Stimulated activated CD8-positive, alpha-beta memory T cell treated with anti-CD3 and anti-CD28 coated beads, Interleukin-4, amount 100 ng/mL, for 4 hours (primary cell): ENCODE measurements at regions not wholly inside any gene's neighbourhood (a gene's known extent, or its start where the extent isn't known, plus 50 kb on each side); places are given as distances from the start of the nearest gene placed in this dataset.

ENCODE experiments used
- DNase-seq, 2 donors: peaks; one replicate each; pipeline ENCODE4 v3.0.0-alpha.2; 2020; ENCODE audit warnings: low read depth in 2 of 2, low spot score in 1 of 2

DNA sequence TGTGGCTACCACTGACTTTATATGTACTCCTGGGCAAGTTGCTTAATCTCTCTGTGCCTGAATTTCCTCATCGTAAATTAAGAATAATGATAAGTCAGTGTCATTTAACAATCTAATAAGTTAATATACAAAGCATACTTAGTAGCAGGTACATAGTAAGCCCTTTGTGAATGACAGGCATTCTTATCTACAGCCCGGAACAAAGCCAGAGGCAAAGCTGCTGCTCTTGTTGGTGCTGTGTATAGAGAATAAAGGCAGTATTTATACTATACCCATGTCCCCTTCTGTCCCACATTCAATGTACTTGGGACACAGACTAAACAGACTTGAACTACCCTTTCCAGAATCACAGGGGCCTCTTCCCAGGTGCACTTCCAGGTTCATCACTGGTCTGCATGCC lies 229.7 kb upstream of the NCAM1 start:
- DNase-seq = no peak

DNA sequence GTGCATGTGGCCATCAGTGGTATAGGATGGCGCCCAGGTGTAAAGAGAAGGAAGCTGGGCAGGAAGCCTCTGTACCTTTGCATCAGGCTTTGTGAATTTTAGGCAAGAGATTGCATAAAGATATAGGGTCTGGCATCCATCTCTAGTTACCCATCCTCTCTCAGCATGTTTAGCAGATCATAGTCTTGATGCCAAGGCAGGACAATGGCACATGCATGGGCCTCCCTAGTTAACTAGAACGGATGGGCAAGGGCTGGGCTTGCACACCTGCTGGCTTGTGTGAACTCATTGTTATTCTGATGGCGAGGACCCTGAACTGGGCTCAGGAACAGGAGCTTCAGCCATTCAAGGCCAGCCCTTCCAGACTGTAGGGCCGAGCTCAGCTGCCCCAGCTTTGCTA lies 229.2 kb upstream of the NCAM1 start:
- DNase-seq = no peak

DNA sequence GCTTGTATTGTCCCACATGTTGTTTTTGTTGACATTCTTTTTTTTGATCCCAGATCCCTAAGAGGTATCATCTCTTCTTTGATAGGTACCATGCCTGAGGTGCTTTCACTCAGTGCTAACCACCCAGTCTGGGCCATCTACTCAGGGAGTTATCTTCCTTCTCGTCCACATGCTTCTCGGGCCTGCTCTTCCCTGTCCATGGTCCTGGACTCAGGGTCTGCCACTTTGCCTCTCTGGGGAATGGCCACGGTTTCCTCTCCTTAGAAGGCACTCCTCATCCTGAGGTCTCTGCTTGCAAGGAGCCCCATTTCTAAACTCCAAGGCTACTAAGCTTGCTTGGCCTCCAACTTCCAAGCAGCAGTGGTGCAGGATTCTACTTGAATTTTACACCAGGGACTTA lies 227.0 kb upstream of the NCAM1 start:
- no peak for DNase-seq

DNA sequence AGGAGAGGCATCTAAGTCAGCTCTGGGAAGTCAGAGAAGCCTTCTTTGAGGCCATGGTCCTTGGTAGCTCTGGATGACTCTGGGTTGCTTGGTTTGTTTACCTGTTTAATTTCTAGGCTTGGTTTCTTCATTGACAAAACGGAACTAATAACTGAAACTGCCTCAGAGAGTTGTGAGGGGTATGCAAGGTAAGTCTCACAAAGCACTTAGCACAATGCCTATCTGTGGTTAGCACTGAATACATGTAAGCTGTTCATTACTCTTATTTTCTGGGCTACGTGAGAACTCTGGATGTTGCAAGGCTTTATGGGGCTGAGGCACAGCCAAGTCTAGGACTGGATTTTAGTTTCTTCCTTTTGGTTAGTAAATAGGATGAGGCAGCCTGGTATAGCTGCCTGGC lies 225.8 kb upstream of the NCAM1 start:
- no peak for DNase-seq

DNA sequence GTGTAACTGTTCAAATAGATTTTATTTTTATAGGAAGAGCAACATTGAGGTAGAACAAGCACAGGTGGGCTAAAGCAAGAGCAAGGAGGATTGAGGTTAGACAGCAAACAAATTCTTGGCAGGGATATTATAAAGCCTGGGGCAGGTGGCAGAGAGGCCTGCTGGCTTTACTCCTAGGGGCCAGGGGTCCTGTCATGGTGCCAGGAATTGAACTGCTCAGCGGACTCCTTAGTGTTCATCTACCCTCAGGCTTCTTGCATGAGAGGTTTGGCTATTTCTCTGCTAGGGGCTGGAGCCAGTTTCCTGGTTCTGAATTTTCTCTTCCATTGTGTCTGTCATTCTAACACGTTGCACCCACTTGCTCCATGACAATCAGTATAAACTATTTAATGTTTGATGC lies 217.2 kb upstream of the NCAM1 start:
- DNase-seq = no peak

DNA sequence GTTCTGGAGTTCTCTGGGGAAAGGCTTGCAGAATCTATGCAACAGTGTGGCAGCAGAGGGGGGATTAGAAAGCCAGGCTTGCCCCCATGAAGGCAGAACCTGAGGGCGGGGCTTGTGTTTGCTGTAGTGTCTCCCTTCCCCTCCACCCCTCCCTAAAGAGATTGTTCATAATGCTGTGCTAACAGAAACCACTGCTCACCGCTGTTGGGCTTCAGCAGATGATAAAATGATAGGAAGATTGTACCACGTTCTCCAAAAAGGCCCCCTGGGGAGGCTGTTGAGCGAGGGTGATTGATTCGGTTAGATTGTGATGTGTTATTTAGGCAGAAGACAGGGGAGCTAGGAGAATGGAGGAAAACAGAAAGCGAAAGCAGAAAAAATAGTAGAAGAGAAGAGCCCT lies 215.2 kb upstream of the NCAM1 start:
- no peak for DNase-seq

DNA sequence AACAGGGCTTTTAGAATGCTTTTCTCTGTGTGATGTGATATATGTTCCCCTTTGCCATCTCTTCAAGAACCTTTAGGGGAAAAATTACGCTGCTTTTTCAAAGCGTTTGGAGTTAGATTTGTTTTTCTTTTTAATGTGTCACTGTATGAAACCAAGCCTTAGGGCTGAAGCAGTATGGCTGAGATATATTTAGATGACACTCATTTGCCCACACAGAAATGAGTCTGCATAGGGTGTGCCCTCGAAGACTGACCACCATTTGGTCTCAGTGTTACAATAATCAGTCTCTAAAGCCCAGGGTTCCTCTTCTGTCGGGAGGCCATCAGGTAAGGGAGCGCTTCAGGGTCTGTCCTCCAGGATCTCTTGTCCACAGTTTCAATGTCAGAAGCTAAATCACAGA lies 213.0 kb upstream of the NCAM1 start:
- no peak for DNase-seq

DNA sequence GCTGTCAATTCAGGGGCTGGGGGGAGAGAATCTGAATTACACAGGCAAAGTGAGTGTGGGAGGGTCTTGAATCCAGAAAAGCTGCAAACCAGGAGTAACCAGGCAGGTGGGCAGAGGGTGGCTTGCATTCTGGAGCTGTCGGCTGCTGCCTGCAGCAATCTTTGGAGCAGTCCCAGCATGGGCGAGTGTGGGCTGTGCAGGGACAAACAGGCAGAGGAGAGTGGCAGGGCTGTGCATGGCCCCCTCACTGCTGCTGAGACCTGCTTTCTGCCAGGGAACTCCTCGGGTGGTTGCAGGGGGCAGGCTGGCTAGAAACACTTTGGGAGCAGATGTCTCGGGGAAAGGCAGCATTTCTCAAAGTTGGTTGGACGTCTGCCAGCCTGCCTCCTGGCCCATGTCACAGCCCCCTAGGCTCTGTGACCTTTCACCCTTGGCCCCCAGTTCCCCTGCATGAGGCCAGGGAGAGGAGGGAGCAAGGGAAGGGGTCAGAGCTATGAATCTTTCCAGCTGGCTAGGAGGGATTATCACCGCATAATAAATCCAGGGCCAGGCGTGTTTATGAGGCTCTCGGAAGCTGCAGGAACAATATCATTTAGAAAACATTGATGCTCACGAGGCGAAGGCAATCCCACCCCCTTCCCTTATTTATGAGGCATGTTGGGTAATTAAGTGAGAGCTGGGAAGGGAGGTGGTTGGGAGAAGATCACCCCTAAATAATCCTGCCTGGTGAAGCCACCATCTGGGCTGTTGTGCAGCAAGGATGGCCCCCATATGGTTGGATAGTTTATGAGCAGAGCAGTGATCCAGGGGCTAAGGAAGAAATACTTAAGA lies 212.3 kb upstream of the NCAM1 start:
- DNase-seq = no peak

DNA sequence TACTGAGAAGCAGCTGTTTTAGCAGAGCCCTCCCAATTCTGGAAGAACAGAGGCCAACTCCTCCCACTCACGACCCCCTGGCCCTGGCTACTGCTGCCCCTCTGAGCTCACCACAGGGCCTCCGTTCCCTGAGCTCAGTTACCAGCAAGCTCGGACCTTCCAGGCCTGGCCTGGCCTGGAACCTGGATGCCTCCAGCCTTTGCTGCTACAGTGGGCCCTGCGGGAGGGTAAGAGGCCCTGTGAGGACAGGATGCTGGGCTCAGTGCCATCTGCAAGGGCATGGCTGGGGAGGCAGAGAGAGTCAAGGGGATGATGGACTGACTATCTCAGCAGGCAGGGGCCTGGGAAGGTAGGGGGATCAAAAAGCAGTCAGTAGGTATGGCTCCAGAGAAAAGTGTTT lies 209.9 kb upstream of the NCAM1 start:
- DNase-seq = no peak

DNA sequence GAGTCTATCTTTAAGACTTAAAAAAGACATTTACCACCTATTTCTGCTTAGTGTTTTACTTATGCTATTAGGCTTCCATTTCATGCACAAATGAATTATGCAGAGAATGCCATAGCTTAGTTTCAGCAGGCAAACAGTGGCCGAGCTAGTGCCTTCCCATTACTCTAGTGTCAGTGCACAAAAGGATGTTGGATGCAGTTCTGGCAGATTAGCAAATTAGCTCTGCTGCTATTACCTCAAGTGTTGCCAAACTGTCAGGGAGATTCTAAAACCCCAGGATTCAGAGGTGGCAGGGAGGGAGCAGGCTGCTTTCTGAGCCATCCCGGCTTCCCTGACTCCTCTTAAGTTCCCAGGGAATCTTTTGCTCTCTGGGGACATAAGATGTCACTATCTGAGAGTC lies 209.4 kb upstream of the NCAM1 start:
- no peak for DNase-seq

DNA sequence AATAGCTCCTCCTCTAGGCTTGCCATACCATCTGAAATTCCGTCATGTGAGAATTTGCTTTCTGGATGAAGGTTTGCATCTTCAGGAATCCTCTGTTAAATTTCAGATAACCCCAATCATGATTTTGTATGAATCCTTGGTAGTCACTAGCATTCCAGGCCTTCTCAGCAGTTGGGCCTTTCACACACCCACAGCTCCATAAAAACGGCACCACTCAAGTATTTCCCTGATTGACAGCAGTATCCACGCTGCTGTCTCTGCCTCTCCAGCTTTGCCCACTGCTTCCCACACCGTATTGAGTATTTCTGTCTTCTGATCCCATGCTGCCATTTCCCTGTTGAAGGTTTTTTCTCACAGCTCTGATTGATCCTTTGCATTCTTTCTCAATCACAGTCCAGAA lies 208.7 kb upstream of the NCAM1 start:
- no peak for DNase-seq

DNA sequence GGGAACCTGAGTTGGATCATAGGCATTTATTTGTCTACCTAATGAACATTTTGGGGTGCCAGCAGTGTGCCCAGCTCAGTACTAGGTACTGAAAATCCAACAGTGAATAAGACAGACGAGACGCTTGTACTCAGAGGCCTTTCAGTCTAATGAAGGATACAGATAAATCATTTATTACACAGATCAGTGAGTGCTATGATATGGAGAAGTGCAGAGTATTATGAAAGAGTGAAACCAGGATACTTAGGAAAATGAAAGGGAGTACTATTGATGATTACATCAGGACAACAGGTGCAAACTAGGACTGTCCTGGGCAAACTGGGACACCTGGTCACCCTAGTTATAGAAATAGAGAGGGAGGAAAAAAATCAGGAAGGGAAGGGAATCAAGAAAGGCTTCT lies 207.5 kb upstream of the NCAM1 start:
- no peak for DNase-seq

DNA sequence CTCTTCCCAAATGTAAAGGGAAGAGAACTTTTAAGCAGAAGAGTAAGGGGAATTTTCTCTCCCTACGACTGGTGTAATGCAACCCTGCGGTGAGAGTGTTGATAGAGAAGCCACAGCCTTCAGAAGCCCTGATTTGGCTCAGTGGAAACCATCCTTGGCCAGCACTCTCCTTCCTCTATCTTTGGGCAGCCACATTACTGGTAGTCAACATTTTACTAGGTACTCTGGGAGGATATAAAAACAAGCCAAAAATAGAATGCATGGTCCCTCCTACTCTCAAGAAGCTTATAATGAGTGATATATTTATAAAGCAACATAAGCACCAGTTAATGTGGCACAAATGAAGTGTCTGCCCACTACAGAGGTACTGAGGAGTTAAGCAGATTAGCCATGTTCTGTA lies 201.8 kb upstream of the NCAM1 start:
- DNase-seq = no peak

DNA sequence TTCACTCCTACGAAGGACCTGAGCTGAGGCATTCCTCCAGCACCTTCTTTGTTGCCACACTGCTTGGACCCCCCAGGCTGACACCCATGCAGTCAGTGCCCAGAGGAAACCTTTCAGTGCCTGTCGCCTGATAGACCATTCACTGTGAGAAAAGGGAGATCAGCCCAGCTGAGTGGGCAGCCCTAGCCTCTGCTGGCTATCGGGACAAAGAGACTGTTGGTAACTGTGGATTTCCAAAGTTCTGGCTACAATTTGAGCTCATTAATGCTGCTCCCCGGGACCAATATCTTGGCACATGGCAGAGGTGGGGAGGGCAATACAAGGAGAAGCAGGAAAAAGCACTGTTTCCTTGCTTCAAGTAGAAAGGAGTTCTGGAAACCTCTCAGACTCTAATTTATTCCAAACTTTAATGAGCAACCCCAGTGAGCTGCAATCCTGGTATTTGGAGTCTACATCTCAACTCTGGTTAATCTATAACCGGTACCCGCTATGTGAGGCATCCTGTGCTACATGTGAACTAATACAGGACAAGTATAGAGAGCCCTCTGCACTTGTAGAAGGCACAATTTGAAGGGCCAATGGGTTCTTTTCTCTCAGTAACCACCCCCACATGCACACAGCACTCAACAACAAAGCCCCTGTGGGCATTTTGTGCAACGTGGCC lies 200.7 kb upstream of the NCAM1 start:
- DNase-seq = no peak

DNA sequence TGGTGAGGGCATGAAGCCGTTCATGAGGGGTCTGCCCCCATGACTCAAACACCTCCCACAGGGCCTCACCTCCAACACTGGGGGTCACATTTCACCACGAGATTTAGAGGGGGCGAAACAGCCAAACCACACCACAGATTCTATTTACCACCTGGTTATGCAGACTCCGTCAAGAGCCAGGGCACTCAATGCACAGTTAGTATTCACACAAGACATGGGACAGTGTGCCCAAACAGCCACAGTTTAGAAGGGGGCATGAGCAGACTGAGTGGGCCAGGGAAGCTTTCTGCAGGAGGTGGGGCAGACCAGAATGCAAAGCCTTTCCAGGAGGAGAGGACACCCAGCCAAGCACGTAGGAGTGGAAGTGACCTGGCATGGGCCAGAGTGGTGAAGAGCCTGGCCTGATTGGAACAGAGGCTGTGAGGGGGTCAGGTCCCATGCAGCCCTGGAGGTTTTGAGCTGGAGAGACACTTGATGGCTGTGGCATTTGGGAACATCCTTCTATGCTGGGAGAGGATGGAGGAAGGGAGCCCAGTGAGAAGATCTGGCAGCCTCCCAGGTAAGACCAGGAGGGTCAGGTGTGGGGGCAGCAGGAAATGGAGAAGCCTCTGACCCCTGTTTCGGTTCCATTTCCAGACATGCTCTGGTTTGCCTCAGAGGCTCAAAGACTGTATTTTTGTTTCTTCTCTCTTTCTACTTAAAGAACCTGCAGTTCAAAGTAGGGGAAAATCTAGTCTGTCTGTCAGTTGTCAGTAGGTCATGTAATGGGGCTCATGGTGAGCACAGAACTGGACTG lies 199.1 kb upstream of the NCAM1 start:
- no peak for DNase-seq

DNA sequence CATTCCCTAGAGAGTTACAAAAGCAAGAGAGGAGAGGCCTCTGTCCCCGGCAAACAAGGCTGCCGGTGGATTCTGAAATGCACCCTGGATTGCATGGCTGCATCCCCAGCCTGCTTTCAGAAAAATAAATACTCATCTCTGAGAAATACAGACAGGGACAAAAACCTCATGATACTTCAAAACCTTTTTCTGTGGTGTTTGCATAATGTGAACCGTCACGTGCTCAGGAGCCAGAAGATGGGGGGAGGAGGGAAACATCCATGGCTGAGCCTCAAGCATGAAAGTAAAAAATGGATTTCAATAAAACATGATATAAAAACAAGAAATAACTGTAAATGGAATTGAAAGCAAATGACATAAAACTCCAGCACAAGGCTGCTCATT lies 198.5 kb upstream of the NCAM1 start:
- no peak for DNase-seq

DNA sequence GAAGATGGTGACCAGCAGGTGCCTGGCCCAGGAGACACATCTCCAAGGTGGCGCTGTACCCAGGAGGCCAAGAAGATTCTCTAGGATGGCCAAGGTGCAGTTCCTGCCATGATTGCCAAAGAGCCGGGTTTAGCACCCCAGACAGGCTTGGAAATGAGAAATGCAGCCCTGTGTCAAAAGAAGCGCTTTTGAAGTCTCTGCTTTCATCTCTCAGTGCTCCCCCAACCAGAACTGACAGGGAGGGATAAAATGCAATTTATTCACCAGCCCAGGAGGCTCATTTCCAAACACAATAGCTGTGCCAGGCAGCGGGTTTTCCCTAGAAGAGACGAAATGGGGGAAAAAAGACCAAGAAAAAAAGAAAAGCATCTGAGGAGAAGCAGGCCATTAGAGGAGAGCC lies 195.9 kb upstream of the NCAM1 start:
- no peak for DNase-seq

DNA sequence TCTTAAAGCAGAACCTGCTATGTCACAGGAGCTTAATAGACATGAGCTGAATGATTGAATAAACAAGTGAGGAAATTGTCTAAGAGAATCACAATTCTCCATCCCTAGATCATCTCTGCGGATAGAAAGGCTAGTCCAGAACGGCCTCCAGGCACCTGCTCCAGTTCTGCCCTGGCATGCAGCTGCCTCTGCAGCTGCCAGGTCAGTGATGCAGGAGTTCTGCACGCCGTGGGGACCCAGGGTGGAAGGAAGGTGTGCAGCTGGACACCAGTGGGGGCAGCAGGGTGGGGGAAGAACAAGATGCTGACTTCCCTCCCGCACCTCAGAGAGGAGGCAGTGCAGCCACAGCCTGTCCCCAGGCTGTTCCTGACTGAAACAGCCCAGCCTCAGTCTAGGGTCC lies 192.1 kb upstream of the NCAM1 start:
- no peak for DNase-seq

DNA sequence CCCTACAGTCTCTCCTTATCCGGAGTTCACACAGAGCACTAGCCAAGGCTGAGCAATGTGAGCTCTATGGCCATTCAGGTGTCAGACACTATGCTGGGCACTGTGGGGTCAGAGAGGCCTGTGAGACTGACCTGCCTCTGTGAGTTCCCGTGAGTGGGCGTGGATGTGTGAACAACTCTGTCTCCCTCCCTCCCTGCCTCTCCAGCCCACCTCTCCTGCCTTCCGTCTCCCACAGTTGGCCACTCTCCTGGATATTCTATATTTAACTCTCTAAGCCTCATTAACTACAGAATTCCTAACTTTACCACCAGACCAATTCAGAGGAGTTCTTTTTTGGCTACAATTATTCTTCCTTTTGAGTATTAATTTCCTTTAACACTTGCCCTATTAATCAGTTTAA lies 191.6 kb upstream of the NCAM1 start:
- no peak for DNase-seq

DNA sequence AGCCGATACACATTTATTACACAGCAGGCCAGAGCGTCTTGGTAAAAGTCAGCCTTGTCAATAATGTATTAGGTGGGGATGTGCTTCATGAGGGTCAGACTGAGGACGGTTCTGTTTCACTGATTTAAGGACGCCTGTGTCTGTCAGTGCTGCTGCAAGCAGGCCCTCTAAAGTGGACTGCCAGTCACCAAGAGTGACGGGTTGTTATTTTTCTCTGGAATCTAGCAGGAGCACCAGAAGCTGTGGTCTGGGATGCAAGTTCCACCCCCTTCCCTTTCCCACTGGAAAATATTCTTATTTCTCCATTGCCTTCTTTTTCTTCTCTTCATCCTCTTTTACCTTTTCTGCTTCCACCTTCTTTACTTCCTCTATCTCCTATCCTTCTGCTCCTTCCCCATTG lies 191.2 kb upstream of the NCAM1 start:
- no peak for DNase-seq

DNA sequence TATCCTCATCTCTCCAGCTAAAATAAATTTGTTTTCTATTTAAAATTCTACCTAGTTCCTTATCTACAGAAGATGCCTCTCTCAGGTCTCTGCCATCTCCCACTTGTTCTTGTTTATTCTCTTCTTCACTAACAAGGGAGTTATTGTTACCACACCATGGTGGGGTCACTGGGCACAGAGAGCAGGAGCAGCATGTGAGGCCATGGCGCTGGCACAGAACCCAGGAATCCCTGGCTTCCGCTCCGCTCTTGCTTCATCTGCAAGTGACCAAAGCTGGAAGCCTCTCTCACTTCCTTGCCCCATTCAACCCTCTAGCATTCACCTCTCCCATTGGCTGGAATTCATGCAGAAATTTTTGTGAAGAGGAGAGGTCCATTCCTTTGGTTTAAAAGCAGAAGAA lies 190.7 kb upstream of the NCAM1 start:
- no peak for DNase-seq

DNA sequence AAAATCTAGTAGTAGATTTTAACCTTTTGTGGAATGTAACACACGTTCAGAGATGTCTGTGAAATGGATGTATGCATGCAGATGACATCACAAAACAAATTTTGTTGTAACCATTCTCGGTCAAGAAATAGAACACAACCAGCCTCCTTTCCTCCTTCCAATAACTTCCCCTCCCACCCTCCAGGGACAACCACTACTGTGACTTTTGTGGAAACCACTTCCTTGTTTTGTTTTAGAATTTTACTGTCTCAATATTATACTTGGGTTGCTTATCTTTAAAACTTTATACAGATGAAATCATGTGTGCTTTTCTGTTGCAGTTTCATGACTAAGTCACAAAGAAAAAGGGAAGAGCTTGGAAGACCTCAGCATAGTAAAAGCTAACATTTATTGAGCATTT lies 189.4 kb upstream of the NCAM1 start:
- DNase-seq = no peak
